ENCODE measurements at regions not wholly inside any gene's neighbourhood (a gene's known extent, or its start where the extent isn't known, plus 50 kb on each side); places are given as distances from the start of the nearest gene placed in this dataset.

- TF ChIP-seq CTCF (conservative IDR thresholded peaks at IDR 0.05; ENCODE audit: low read depth in 2 of 2) (no peak), POLR2AphosphoS5 (IDR thresholded peaks at IDR 0.05; ENCODE audit: low read depth) (no peak), NANOG (IDR thresholded peaks at IDR 0.05; ENCODE audit: borderline replicate concordance) (no peak), ZNF331 (CRISPR knock-in tag; IDR thresholded peaks at IDR 0.05; ENCODE audit: low read depth) (no peak), EZH2 (IDR thresholded peaks at IDR 0.05; ENCODE audit: low read depth, unreplicated experiment) (no peak), EZH2phosphoT487 (IDR thresholded peaks at IDR 0.05; ENCODE audit: unreplicated experiment) (no peak), JUNB (IDR thresholded peaks at IDR 0.05; ENCODE audit: unreplicated experiment) (no peak), ZNF114 (CRISPR knock-in tag; IDR thresholded peaks at IDR 0.05) (no peak)
- TF ChIP-seq, protein P1, sequence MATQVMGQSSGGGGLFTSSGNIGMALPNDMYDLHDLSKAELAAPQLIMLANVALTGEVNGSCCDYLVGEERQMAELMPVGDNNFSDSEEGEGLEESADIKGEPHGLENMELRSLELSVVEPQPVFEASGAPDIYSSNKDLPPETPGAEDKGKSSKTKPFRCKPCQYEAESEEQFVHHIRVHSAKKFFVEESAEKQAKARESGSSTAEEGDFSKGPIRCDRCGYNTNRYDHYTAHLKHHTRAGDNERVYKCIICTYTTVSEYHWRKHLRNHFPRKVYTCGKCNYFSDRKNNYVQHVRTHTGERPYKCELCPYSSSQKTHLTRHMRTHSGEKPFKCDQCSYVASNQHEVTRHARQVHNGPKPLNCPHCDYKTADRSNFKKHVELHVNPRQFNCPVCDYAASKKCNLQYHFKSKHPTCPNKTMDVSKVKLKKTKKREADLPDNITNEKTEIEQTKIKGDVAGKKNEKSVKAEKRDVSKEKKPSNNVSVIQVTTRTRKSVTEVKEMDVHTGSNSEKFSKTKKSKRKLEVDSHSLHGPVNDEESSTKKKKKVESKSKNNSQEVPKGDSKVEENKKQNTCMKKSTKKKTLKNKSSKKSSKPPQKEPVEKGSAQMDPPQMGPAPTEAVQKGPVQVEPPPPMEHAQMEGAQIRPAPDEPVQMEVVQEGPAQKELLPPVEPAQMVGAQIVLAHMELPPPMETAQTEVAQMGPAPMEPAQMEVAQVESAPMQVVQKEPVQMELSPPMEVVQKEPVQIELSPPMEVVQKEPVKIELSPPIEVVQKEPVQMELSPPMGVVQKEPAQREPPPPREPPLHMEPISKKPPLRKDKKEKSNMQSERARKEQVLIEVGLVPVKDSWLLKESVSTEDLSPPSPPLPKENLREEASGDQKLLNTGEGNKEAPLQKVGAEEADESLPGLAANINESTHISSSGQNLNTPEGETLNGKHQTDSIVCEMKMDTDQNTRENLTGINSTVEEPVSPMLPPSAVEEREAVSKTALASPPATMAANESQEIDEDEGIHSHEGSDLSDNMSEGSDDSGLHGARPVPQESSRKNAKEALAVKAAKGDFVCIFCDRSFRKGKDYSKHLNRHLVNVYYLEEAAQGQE (IDR thresholded peaks at IDR 0.05; ENCODE audit: unreplicated experiment): no peak
- TF ChIP-seq, protein P2, sequence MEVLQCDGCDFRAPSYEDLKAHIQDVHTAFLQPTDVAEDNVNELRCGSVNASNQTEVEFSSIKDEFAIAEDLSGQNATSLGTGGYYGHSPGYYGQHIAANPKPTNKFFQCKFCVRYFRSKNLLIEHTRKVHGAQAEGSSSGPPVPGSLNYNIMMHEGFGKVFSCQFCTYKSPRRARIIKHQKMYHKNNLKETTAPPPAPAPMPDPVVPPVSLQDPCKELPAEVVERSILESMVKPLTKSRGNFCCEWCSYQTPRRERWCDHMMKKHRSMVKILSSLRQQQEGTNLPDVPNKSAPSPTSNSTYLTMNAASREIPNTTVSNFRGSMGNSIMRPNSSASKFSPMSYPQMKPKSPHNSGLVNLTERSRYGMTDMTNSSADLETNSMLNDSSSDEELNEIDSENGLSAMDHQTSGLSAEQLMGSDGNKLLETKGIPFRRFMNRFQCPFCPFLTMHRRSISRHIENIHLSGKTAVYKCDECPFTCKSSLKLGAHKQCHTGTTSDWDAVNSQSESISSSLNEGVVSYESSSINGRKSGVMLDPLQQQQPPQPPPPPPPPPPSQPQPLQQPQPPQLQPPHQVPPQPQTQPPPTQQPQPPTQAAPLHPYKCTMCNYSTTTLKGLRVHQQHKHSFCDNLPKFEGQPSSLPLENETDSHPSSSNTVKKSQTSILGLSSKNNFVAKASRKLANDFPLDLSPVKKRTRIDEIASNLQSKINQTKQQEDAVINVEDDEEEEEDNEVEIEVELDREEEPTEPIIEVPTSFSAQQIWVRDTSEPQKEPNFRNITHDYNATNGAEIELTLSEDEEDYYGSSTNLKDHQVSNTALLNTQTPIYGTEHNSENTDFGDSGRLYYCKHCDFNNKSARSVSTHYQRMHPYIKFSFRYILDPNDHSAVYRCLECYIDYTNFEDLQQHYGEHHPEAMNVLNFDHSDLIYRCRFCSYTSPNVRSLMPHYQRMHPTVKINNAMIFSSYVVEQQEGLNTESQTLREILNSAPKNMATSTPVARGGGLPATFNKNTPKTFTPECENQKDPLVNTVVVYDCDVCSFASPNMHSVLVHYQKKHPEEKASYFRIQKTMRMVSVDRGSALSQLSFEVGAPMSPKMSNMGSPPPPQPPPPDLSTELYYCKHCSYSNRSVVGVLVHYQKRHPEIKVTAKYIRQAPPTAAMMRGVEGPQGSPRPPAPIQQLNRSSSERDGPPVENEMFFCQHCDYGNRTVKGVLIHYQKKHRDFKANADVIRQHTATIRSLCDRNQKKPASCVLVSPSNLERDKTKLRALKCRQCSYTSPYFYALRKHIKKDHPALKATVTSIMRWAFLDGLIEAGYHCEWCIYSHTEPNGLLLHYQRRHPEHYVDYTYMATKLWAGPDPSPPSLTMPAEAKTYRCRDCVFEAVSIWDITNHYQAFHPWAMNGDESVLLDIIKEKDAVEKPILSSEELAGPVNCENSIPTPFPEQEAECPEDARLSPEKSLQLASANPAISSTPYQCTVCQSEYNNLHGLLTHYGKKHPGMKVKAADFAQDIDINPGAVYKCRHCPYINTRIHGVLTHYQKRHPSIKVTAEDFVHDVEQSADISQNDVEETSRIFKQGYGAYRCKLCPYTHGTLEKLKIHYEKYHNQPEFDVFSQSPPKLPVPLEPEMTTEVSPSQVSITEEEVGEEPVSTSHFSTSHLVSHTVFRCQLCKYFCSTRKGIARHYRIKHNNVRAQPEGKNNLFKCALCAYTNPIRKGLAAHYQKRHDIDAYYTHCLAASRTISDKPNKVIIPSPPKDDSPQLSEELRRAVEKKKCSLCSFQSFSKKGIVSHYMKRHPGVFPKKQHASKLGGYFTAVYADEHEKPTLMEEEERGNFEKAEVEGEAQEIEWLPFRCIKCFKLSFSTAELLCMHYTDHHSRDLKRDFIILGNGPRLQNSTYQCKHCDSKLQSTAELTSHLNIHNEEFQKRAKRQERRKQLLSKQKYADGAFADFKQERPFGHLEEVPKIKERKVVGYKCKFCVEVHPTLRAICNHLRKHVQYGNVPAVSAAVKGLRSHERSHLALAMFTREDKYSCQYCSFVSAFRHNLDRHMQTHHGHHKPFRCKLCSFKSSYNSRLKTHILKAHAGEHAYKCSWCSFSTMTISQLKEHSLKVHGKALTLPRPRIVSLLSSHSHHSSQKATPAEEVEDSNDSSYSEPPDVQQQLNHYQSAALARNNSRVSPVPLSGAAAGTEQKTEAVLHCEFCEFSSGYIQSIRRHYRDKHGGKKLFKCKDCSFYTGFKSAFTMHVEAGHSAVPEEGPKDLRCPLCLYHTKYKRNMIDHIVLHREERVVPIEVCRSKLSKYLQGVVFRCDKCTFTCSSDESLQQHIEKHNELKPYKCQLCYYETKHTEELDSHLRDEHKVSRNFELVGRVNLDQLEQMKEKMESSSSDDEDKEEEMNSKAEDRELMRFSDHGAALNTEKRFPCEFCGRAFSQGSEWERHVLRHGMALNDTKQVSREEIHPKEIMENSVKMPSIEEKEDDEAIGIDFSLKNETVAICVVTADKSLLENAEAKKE (CRISPR knock-in tag; IDR thresholded peaks at IDR 0.05): no peak
- TF ChIP-seq, protein P3, sequence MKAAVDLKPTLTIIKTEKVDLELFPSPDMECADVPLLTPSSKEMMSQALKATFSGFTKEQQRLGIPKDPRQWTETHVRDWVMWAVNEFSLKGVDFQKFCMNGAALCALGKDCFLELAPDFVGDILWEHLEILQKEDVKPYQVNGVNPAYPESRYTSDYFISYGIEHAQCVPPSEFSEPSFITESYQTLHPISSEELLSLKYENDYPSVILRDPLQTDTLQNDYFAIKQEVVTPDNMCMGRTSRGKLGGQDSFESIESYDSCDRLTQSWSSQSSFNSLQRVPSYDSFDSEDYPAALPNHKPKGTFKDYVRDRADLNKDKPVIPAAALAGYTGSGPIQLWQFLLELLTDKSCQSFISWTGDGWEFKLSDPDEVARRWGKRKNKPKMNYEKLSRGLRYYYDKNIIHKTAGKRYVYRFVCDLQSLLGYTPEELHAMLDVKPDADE (IDR thresholded peaks at IDR 0.05): no peak
These were observed 2086.1 kb upstream of the PCDH20 start for GRCh38 chr13:63501702-63502101.

Data from GM23338 (cell line).